ENCODE measurements at regions not wholly inside any gene's neighbourhood (a gene's known extent, or its start where the extent isn't known, plus 50 kb on each side); places are given as distances from the start of the nearest gene placed in this dataset.
"Not testable (repeated sequence)": the region's sequence is repeated elsewhere in the genome, so short reads cannot be mapped to it uniquely, and the experiment has no call there.

DNA sequence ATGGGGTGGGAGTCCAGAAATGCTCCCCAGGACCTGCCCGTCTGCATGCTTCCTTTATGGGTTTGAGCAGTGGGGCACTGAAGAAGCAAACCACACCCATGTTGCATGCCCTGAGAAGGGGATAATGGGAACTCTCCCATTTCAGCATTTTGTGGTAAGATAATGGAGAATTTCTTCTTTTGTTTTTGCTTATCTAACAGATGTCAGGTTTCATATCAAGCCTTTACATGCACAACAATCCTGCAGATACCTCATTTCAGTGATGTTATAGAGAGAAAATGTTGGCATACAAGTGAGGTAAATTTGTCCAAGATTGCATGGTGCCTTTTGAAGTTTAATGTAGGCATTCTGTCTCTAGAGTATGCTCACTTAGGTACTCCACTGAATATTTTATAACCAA is 177.0 kb downstream of the ALX1 start:
- 40% methylated on average over 1 of the region's 1 CpG; no CpG with 5 or more reads in 1 of the 2 donors for WGBS, 2 donors (ENCODE audit: low coverage in 1 of 2)
- no peak for ATAC-seq
- no peaks in the 10 kb centered on the region for H3K27me3 ChIP-seq
- no peaks in the 10 kb centered on the region for H3K4me1 ChIP-seq
- no peak for TF ChIP-seq EP300 (IDR thresholded peaks at IDR 0.05)
- TF ChIP-seq POLR2AphosphoS5 (IDR thresholded peaks at IDR 0.05) = no peak
- TF ChIP-seq CTCF (IDR thresholded peaks at IDR 0.05) = no peak
- no peak for TF ChIP-seq POLR2A (IDR thresholded peaks at IDR 0.05)
- no peak overlapping the region for H3K4me3 ChIP-seq
- H3K36me3 ChIP-seq = no peaks in the 10 kb centered on the region
- H3K9me3 ChIP-seq = no peaks in the 10 kb centered on the region
- H3K27ac ChIP-seq = no peak overlapping the region

GRCh38 chr12:85461127-85461526 is 181.1 kb downstream of the ALX1 start:
- WGBS, 2 donors (ENCODE audit: low coverage in 1 of 2) = 85 to 88% methylated on average over 4 of the region's 4 CpGs
- no peaks in the 10 kb centered on the region for H3K4me1 ChIP-seq
- H3K27me3 ChIP-seq = peaks cover 6% of the 10 kb centered on the region
- no peaks in the 10 kb centered on the region for H3K36me3 ChIP-seq
- no peak overlapping the region for H3K4me3 ChIP-seq
- TF ChIP-seq CTCF (IDR thresholded peaks at IDR 0.05) (no peak), POLR2AphosphoS5 (IDR thresholded peaks at IDR 0.05) (no peak), EP300 (IDR thresholded peaks at IDR 0.05) (no peak), POLR2A (IDR thresholded peaks at IDR 0.05) (no peak)
- no peaks in the 10 kb centered on the region for H3K9me3 ChIP-seq
- no peak for ATAC-seq
- H3K27ac ChIP-seq = no peak overlapping the region

DNA sequence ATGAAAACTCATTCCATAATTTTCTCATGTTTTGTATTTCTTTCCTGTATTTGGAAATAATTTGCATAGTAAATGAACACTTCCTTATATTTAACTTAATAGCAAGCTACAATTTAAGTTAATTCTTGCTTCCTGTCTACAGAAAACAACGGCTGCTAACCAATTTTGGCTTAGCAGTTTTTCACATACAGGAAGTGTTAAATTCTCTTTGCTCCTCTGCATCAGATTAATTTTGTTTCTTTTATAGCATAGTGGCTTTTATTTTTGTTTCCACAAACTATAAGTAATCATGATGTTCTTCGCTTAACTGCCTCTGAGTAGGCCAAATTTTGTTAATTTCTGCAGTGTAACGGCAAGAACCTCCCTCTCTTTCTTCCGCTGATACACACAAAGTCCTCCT is 182.9 kb downstream of the ALX1 start:
- H3K4me1 ChIP-seq = no peaks in the 10 kb centered on the region
- no peak overlapping the region for H3K27ac ChIP-seq
- H3K9me3 ChIP-seq = no peaks in the 10 kb centered on the region
- TF ChIP-seq CTCF (IDR thresholded peaks at IDR 0.05) = no peak
- no peak for TF ChIP-seq POLR2A (IDR thresholded peaks at IDR 0.05)
- TF ChIP-seq EP300 (IDR thresholded peaks at IDR 0.05) = no peak
- no peak for TF ChIP-seq POLR2AphosphoS5 (IDR thresholded peaks at IDR 0.05)
- 62 to 86% methylated on average over 4 of the region's 4 CpGs for WGBS, 2 donors (ENCODE audit: low coverage in 1 of 2)
- no peaks in the 10 kb centered on the region for H3K36me3 ChIP-seq
- peaks cover 16% of the 10 kb centered on the region for H3K27me3 ChIP-seq
- H3K4me3 ChIP-seq = no peak overlapping the region
- no peak for ATAC-seq

GRCh38 chr12:85466890-85467289 is 186.9 kb downstream of the ALX1 start:
- no peak overlapping the region for H3K4me3 ChIP-seq
- TF ChIP-seq POLR2AphosphoS5 (IDR thresholded peaks at IDR 0.05) (no peak), POLR2A (IDR thresholded peaks at IDR 0.05) (no peak), EP300 (IDR thresholded peaks at IDR 0.05) (no peak), CTCF (IDR thresholded peaks at IDR 0.05) (no peak)
- H3K36me3 ChIP-seq = no peaks in the 10 kb centered on the region
- no peak overlapping the region for H3K27ac ChIP-seq
- no peak for ATAC-seq
- H3K27me3 ChIP-seq = peaks cover 22% of the 10 kb centered on the region
- peaks cover 0 to 7% (median 0%) of the 10 kb centered on the region in 3 donors for H3K4me1 ChIP-seq
- H3K9me3 ChIP-seq = no peaks in the 10 kb centered on the region

- no peaks in the 10 kb centered on the region for H3K36me3 ChIP-seq
- no peaks in the 10 kb centered on the region for H3K9me3 ChIP-seq
- peaks cover 22% of the 10 kb centered on the region for H3K27me3 ChIP-seq
- H3K4me1 ChIP-seq = peaks cover 0 to 7% (median 0%) of the 10 kb centered on the region in 3 donors
- peak overlapping the region; percentile 44 to 49 for H3K4me3 ChIP-seq
- H3K27ac ChIP-seq = no peak overlapping the region
- peak; percentile 50 for ATAC-seq
- 6 to 10% methylated on average over 12 to 15 of the region's 15 CpGs for WGBS, 2 donors (ENCODE audit: low coverage in 1 of 2)
- TF ChIP-seq POLR2A (IDR thresholded peaks at IDR 0.05) (no peak), POLR2AphosphoS5 (IDR thresholded peaks at IDR 0.05) (no peak), EP300 (IDR thresholded peaks at IDR 0.05) (no peak), CTCF (IDR thresholded peaks at IDR 0.05) (peak; percentile 46 to 77 (median 62))
Observed at GRCh38 chr12:85468356-85469157, 188.5 kb downstream of the ALX1 start.

- not testable (repeated sequence) for H3K27ac ChIP-seq, H3K9me3 ChIP-seq, H3K4me1 ChIP-seq, H3K36me3 ChIP-seq, ATAC-seq
- peak overlapping the region; percentile 44 to 49 for H3K4me3 ChIP-seq
- H3K27me3 ChIP-seq = peaks cover 22% of the 10 kb centered on the region
- 38 to 45% methylated on average over 2 to 4 of the region's 5 CpGs for WGBS, 2 donors (ENCODE audit: low coverage in 1 of 2)
Observed at GRCh38 chr12:85469158-85470086, 189.4 kb downstream of the ALX1 start.

DNA sequence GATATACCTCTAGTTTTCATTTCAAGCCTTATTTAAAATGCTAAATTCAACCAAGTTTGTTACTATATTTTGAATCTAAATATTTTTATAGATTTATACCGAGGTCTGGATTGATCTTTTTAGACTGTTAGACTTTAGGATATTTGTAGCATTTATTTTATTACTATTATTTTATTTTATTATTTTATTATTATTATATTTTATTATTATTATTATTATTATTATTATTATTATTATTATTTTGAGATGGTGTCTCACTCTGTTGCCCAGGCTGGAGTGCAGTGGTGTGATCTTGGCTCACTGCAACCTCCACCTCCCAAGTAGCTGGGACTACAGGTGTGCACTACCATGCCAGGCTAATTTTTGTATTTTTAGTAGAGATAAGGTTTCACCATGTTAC is 195.3 kb downstream of the ALX1 start:
- H3K36me3 ChIP-seq, H3K9me3 ChIP-seq, H3K27me3 ChIP-seq, H3K4me3 ChIP-seq, H3K4me1 ChIP-seq, ATAC-seq, H3K27ac ChIP-seq: not testable (repeated sequence)
- 84 to 100% methylated on average over 1 of the region's 1 CpG for WGBS, 2 donors (ENCODE audit: low coverage in 1 of 2)
